Body of pancreas (tissue), 4 donors: ENCODE measurements at regions not wholly inside any gene's neighbourhood (a gene's known extent, or its start where the extent isn't known, plus 50 kb on each side); places are given as distances from the start of the nearest gene placed in this dataset.
"Not testable (repeated sequence)": the region's sequence is repeated elsewhere in the genome, so short reads cannot be mapped to it uniquely, and the experiment has no call there.

ENCODE experiments used
- ATAC-seq: fragments of 150-250 bp; one replicate; pipeline ENCODE4 v1.9.1; 2016
- DNase-seq, 4 donors: peaks; one replicate each; pipeline ENCODE4 v3.0.0-alpha.2; 2019
- H3K27ac ChIP-seq, 4 donors: fragments of 200-600 bp; sonication (generic); 1 replicate in 3 of 4; 2 replicates in 1 of 4; pipeline versions ENCODE4 v1.5.1 to v1.6.1; 2016 to 2019; ENCODE audit warnings: mild to moderate bottlenecking in 1 of 4, mixed read lengths in 1 of 4, moderate library complexity in 1 of 4
- H3K27me3 ChIP-seq, 2 donors: fragments of 200-600 bp; sonication (generic); one replicate each; pipeline ENCODE4 v1.6.0; 2016; ENCODE audit warnings: mild to moderate bottlenecking in 1 of 2
- H3K36me3 ChIP-seq, 2 donors: fragments of 200-600 bp; sonication (generic); replicated peaks in 1 of 2; 2 replicates each; pipeline ENCODE4 v1.5.1; 2016; ENCODE audit warnings: low read depth in 2 of 2; ENCODE audit not compliant: insufficient read depth in 1 of 2
- H3K4me1 ChIP-seq: fragments of 200-600 bp; sonication (generic); one replicate; pipeline ENCODE4 v1.6.0; 2016
- H3K4me3 ChIP-seq, 2 donors: fragments of 200-600 bp; sonication (generic); 1 replicate in 1 of 2; 2 replicates in 1 of 2; pipeline ENCODE4 v1.5.1; 2016 to 2019
- H3K9me3 ChIP-seq, 3 donors: fragments of 200-600 bp; sonication (generic); 1 replicate in 2 of 3; 2 replicates in 1 of 3; pipeline ENCODE4 v1.5.1; 2016
- CTCF ChIP-seq, 7 experiments: fragments of 450-650 bp in 4 of 7; fragments of 200-600 bp in 3 of 7; sonication (generic) in 3 of 7; IDR thresholded peaks; one replicate each; pipeline ENCODE4 v1.5.1; 2016 to 2019; ENCODE audit warnings: antibody characterized with exemption in 7 of 7
- POLR2A ChIP-seq, 3 donors: fragments of 450-650 bp; IDR thresholded peaks; one replicate each; pipeline ENCODE4 v1.6.1; 2016; ENCODE audit warnings: antibody characterized with exemption in 3 of 3, mild to moderate bottlenecking in 2 of 3
- WGBS, 2 donors: methylation state at CpG; one replicate each; pipeline ENCODE4 v1.1.5; 2017; 5-methylcytosine and 5-hydroxymethylcytosine counted together
- intact Hi-C: fragments of 100-400 bp; cut with DNase I; formaldehyde crosslinking; loops from one replicate; pipeline ENCODE4 v1.15.1; 2023

- intact Hi-C loops: no loop called here
- Histone ChIP-seq H3K27ac (no peak overlapping the region), H3K4me1 (no peaks in the 10 kb centered on the region), H3K36me3 (no peaks in the 10 kb centered on the region), H3K27me3 (no peaks in the 10 kb centered on the region), H3K4me3 (no peak overlapping the region), H3K9me3 (no peaks in the 10 kb centered on the region)
- TF ChIP-seq CTCF (IDR thresholded peaks at IDR 0.05): no peak
- no peak for TF ChIP-seq POLR2A (IDR thresholded peaks at IDR 0.05)
- ATAC-seq: no peak
- DNase-seq: no peak
Measured at GRCh38 chr4:121593760-121594159, 103.0 kb downstream of the ANXA5 start.

DNA sequence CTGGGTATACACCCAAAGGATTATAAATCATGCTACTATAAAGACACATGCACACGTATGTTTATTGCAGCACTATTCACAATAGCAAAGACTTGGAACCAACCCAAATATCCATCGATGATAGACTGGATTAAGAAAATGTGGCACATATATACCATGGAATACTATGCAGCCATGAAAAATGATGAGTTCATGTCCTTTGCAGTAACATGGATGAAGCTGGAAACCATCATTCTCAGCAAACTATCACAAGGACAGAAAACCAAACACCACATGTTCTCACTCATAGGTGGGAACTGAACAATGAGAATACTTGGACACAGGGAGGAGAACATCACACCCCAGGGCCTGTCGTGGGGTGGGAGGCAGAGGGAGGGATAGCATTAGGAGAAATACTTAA, 104.5 kb downstream of the ANXA5 start:
- intact Hi-C loops, H3K27me3 ChIP-seq, DNase-seq, H3K27ac ChIP-seq, H3K4me1 ChIP-seq, H3K36me3 ChIP-seq, ATAC-seq, H3K9me3 ChIP-seq, H3K4me3 ChIP-seq: not testable (repeated sequence)
- WGBS, 2 donors: 53 to 63% methylated on average over 3 of the region's 3 CpGs

DNA sequence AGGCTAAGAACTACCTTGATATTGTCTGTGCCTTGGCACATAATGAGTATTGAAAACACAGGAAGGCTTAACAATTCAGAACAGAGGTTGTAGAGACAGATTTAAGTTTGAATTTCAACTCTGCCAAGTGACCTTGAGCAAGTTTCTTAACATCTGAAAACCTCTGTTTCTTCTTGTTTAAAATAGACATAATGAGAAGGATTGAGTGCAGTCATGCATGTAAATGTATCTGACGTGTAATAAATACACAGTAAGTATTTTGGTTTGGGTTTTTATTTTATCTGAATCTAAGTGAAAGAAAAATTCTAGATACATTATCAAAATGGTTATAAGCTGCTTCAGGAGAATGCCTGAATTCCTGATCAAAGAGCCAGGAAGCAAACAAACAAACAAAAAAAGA, 111.9 kb downstream of the ANXA5 start:
- 29 to 39% methylated on average over 1 of the region's 1 CpG for WGBS, 2 donors
- no peaks in the 10 kb centered on the region for H3K9me3 ChIP-seq
- no peak for ATAC-seq
- no peaks in the 10 kb centered on the region for H3K36me3 ChIP-seq
- no peak for TF ChIP-seq POLR2A (IDR thresholded peaks at IDR 0.05)
- TF ChIP-seq CTCF (IDR thresholded peaks at IDR 0.05): no peak
- no peaks in the 10 kb centered on the region for H3K27me3 ChIP-seq
- H3K4me1 ChIP-seq: no peaks in the 10 kb centered on the region
- intact Hi-C loops: no loop called here
- no peak overlapping the region for H3K4me3 ChIP-seq
- no peak for DNase-seq
- H3K27ac ChIP-seq: no peak overlapping the region

DNA sequence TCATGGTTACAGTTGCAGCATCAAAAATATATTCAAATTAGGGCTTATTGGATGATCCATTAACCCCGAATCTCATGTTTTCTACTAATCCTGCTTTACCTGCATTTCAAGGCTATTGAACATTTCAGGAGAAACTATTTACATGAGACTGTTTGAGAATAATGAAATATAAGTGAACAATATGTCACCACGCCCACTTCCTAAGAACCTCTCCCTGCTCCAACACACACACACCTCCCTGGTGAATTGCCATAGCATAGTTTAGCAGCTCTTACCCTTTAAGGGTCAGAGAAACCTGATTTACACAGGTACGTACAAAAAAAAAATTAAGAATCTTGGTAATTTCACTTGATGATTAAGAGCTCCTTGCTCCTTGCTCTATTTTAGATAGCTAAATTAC, 113.4 kb downstream of the ANXA5 start:
- no peak for TF ChIP-seq CTCF (IDR thresholded peaks at IDR 0.05)
- no peak for TF ChIP-seq POLR2A (IDR thresholded peaks at IDR 0.05)
- DNase-seq (no peak), ATAC-seq (no peak)
- WGBS, 2 donors: 61 to 62% methylated on average over 3 of the region's 3 CpGs
- no peaks in the 10 kb centered on the region for H3K27me3 ChIP-seq
- no peaks in the 10 kb centered on the region for H3K36me3 ChIP-seq
- no peaks in the 10 kb centered on the region for H3K4me1 ChIP-seq
- intact Hi-C loops: no loop called here
- no peak overlapping the region for H3K27ac ChIP-seq
- no peak overlapping the region for H3K4me3 ChIP-seq
- H3K9me3 ChIP-seq: no peaks in the 10 kb centered on the region

- Histone ChIP-seq H3K36me3 (no peaks in the 10 kb centered on the region), H3K27me3 (no peaks in the 10 kb centered on the region), H3K4me1 (no peaks in the 10 kb centered on the region), H3K27ac (no peak overlapping the region), H3K9me3 (no peaks in the 10 kb centered on the region), H3K4me3 (no peak overlapping the region)
- DNase-seq (no peak), ATAC-seq (no peak)
- no peak for TF ChIP-seq POLR2A (IDR thresholded peaks at IDR 0.05)
- intact Hi-C loops: no loop called here
Measured at GRCh38 chr4:121582296-121582695, 114.5 kb downstream of the ANXA5 start.

DNA sequence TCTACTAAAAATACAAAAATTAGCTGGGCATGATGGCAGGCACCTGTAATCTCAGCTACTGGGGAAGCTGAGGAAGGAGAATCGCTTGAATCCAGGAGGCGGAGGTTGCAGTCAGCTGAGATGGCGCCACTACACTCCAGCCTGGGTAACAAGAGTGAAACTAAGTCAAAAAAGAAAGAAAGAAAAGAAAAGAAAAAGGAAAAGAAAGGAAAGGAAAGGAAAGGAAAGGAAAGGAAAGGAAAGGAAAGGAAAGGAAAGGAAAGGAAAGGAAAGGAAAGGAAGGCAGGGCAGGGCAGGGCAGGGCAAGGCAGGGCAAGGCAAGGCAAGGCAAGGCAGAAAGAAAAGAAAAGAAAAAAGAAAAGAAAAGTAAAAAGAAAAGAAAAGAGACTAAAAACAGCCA, 121.4 kb downstream of the ANXA5 start:
- H3K27me3 ChIP-seq, H3K9me3 ChIP-seq, intact Hi-C loops, H3K4me1 ChIP-seq, H3K4me3 ChIP-seq, DNase-seq, H3K27ac ChIP-seq, ATAC-seq, H3K36me3 ChIP-seq: not testable (repeated sequence)
- WGBS, 2 donors: 79 to 87% methylated on average over 3 of the region's 3 CpGs
